ENCODE measurements at regions not wholly inside any gene's neighbourhood (a gene's known extent, or its start where the extent isn't known, plus 50 kb on each side); places are given as distances from the start of the nearest gene placed in this dataset.

- DNase-seq, result no peak
Observed at GRCh38 chr7:19437446-19437845, 271.4 kb downstream of the POLR1F start.

- DNase-seq, result no peak
Observed at GRCh38 chr7:19427944-19428343, 280.9 kb downstream of the POLR1F start.

- no peak for DNase-seq
Observed at GRCh38 chr7:19421861-19422260, 276.6 kb upstream of the FERD3L start.

GRCh38 chr7:19417231-19417630 is 272.0 kb upstream of the FERD3L start:
- no peak for DNase-seq

- DNase-seq, result no peak
Observed at GRCh38 chr7:19415123-19415522, 269.9 kb upstream of the FERD3L start.

- no peak for DNase-seq
Observed at GRCh38 chr7:19413443-19413965, 268.3 kb upstream of the FERD3L start.

- no peak for DNase-seq
Observed at GRCh38 chr7:19410691-19411090, 265.5 kb upstream of the FERD3L start.

- DNase-seq, result no peak
Observed at GRCh38 chr7:19410106-19410505, 264.9 kb upstream of the FERD3L start.

GRCh38 chr7:19408706-19409220 is 263.5 kb upstream of the FERD3L start:
- no peak for DNase-seq

- DNase-seq, result no peak
Observed at GRCh38 chr7:19407270-19407669, 262.0 kb upstream of the FERD3L start.

- peak; percentile 32 for DNase-seq
Observed at GRCh38 chr7:19405541-19405940, 260.3 kb upstream of the FERD3L start.

GRCh38 chr7:19404912-19405329 is 259.7 kb upstream of the FERD3L start:
- peak; percentile 80 for DNase-seq

GRCh38 chr7:19403691-19404090 is 258.5 kb upstream of the FERD3L start:
- DNase-seq, result no peak

- DNase-seq, result no peak
Observed at GRCh38 chr7:19401461-19401860, 256.2 kb upstream of the FERD3L start.

GRCh38 chr7:19400758-19401254 is 255.6 kb upstream of the FERD3L start:
- no peak for DNase-seq

- DNase-seq, result peak; percentile 60
Observed at GRCh38 chr7:19397911-19398310, 252.7 kb upstream of the FERD3L start.

- DNase-seq, result no peak
Observed at GRCh38 chr7:19392246-19392645, 247.0 kb upstream of the FERD3L start.

- DNase-seq, result no peak
Observed at GRCh38 chr7:19390795-19391194, 245.6 kb upstream of the FERD3L start.

- no peak for DNase-seq
Observed at GRCh38 chr7:19381321-19381720, 236.1 kb upstream of the FERD3L start.

- DNase-seq, result no peak
Observed at GRCh38 chr7:19378345-19378714, 233.1 kb upstream of the FERD3L start.

GRCh38 chr7:19377611-19378344 is 232.6 kb upstream of the FERD3L start:
- DNase-seq, result peak; percentile 17

GRCh38 chr7:19376538-19376937 is 231.3 kb upstream of the FERD3L start:
- peak; percentile 86 for DNase-seq

GRCh38 chr7:19375976-19376375 is 230.8 kb upstream of the FERD3L start:
- peak; percentile 54 for DNase-seq

GRCh38 chr7:19373334-19373733 is 228.1 kb upstream of the FERD3L start:
- DNase-seq, result no peak

GRCh38 chr7:19369806-19370205 is 224.6 kb upstream of the FERD3L start:
- DNase-seq, result no peak

All from OCI-M1 (cell line).